SU-DHL-6 (cell line): ENCODE measurements at regions not wholly inside any gene's neighbourhood (a gene's known extent, or its start where the extent isn't known, plus 50 kb on each side); places are given as distances from the start of the nearest gene placed in this dataset.

Experiments
- CTCF ChIP-seq: fragments of 200-600 bp; sonication (generic); IDR thresholded peaks from one replicate; pipeline ENCODE4 v1.5.1; 2017; ENCODE audit warnings: antibody characterized with exemption, mild to moderate bottlenecking, low read length, moderate library complexity; ENCODE audit not compliant: insufficient read depth, poor library complexity, severe bottlenecking
- EZH2phosphoT487 ChIP-seq: fragments of 200-600 bp; sonication (generic), shearing (Covaris generic); conservative IDR thresholded peaks from 2 replicates; pipeline ENCODE4 v1.6.1; 2018; ENCODE audit warnings: mild to moderate bottlenecking, antibody characterized with exemption, low read length, moderate library complexity, mixed read lengths

GRCh38 chr14:98748966-98749365 is 523.0 kb downstream of the BCL11B start:
- TF ChIP-seq CTCF = no peak
- TF ChIP-seq EZH2phosphoT487 = no peak
